GM18520 (cell line): ENCODE measurements at regions not wholly inside any gene's neighbourhood (a gene's known extent, or its start where the extent isn't known, plus 50 kb on each side); places are given as distances from the start of the nearest gene placed in this dataset.
"Not testable (repeated sequence)": the region's sequence is repeated elsewhere in the genome, so short reads cannot be mapped to it uniquely, and the experiment has no call there.

Experiments used
- ATAC-seq: cut with Tn5 transposase; IDR thresholded peaks from one replicate; pipeline ENCODE4 v1.9.1; 2021; ENCODE audit not compliant: unreplicated experiment

GRCh38 chrX:76996641-76997040, 450.5 kb upstream of the FGF16 start:
- no peak for ATAC-seq

DNA sequence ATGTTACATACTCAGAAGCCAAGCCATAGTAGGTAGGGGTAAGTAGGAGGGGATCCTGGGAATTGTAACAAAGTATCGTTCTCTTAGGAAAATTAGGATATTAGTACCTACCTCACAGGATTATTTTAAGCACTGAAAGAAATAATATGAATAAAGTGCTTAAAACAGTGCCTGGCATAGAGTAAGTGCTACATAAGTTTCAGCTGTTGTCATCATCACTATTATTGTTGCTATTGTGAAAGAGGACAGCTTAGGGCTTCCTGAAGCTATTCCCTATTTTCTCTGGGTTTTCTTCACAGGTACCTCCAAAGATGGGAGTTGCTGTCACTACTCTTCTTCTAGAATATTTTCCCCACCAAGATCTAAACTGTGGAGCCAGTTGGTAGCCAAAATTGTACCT, 443.7 kb upstream of the FGF16 start:
- no peak for ATAC-seq

- no peak for ATAC-seq
Observed at GRCh38 chrX:77003956-77004355, 443.2 kb upstream of the FGF16 start.

DNA sequence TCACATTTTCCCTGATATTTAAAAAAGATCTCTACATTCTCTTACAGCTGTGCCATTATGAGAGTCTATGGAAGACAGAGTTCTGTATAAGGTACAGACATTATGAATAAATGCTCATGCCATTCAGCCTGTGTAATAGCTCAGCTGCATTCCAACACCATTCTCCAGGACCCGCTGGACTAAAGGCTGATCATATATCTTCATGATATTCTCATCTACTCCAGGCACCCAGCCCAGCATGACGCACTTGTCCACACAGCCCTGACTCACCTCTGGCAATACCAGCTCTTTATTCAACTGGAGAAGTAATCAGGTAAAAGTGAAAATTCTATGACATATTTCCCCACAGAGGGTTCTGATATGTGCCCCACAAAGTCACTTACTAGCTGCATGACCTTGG, 437.5 kb upstream of the FGF16 start:
- no peak for ATAC-seq

DNA sequence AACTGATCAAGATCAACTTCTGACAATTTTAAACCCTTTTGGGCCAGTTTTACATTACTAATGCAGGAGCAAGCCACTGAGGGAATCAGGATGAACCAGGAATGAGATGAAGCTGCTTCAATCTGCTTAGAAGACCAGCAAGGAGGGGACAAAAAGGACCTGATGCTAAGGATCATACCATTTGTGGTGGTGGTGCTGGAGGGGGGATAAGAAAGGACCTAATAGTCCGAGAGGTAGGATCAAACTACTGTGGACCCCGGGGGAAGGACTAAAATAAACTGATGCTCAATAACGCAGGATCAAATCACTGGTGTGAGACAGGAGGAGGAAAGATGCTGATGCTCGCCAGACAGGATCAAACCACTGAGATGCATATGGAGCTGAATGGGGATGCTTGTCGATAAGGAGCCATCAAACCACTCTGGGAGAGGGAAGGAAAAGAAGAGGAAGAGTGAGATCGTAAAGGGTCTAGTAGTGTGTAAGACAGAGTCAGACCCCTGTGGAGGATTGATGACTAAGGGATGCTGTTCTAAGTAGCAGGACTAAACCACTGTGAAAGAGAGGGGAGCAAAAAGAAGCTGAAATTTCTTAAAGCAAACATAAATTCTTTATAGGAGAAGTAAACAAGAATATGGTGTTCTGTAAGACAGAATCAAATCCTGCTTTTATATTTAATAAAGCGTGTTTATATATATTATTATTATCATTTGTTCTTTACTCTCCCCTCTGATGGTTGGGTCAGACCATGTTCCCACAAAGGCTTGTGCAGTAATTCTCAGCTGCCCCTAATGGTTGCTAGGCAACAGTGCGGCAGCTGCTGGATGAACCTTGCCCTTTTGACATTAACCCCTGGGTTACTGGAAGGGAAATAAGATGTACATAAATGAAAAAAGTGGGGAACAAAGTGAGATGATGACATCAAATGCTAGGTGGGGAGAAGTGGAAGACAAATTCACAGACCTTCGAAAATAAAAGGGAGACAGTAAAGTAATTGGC, 432.5 kb upstream of the FGF16 start:
- no peak for ATAC-seq

GRCh38 chrX:77017093-77017492, 430.1 kb upstream of the FGF16 start:
- ATAC-seq: no peak

- ATAC-seq: not testable (repeated sequence)
Observed at GRCh38 chrX:77046180-77046810, 400.9 kb upstream of the FGF16 start.

- ATAC-seq: no peak
Observed at GRCh38 chrX:77060572-77060971, 386.6 kb upstream of the FGF16 start.

- no peak for ATAC-seq
Observed at GRCh38 chrX:77061022-77061421, 386.2 kb upstream of the FGF16 start.

- no peak for ATAC-seq
Observed at GRCh38 chrX:77061545-77061944, 385.6 kb upstream of the FGF16 start.

- ATAC-seq: no peak
Observed at GRCh38 chrX:77065896-77066295, 381.3 kb upstream of the FGF16 start.

GRCh38 chrX:77070202-77070918, 376.8 kb upstream of the FGF16 start:
- no peak for ATAC-seq

GRCh38 chrX:77076896-77077295, 370.3 kb upstream of the FGF16 start:
- no peak for ATAC-seq

DNA sequence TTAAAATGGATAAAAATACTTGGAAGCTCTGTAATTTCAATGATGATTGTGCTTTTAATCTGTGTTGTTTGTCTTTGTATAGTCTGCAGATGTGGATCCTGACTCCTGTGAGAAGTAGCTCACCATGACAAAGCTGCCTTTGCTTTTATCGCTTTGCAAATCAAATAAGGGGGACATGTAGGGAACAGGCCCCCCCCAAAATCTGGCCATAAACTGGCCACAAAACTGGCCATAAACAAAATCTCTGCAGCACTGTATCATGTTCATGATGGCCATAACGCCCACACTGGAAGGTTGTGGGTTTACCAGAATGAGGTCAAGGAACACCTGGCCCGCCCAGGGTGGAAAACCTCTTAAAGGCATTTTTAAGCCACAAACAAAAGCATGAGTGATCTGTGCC, 366.0 kb upstream of the FGF16 start:
- not testable (repeated sequence) for ATAC-seq

- no peak for ATAC-seq
Observed at GRCh38 chrX:77085372-77085771, 361.8 kb upstream of the FGF16 start.

DNA sequence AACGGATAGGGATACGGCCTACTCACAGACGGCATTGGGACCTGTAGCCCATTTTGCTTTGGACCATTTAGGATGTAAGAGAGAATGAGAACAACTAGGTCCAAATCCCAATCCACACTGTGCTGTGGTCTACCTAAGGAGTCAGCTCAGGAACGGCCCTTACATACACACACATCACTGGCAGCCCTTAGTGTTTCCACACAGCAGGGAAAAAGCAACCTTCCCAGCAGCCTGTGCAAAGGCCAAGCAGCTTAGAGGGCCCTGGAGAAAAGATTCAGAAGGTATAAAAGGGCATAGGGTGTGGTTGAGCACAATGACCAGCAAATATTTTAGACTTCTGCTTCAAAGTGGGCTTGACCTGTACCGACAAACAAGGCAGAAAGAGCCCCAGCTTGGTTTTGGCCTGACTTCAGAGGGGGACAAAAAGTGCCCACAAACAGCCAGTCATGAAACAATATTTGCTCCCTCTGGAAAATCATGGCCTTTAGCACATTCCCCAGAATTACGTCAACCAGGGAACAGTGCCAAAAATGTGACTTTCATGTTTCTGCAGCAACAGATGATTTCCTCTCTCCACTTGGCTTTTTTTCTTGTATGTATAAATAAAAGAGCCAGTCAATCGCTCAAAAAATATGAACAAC, 359.5 kb upstream of the FGF16 start:
- ATAC-seq: no peak

GRCh38 chrX:77088233-77088632, 359.0 kb upstream of the FGF16 start:
- no peak for ATAC-seq

DNA sequence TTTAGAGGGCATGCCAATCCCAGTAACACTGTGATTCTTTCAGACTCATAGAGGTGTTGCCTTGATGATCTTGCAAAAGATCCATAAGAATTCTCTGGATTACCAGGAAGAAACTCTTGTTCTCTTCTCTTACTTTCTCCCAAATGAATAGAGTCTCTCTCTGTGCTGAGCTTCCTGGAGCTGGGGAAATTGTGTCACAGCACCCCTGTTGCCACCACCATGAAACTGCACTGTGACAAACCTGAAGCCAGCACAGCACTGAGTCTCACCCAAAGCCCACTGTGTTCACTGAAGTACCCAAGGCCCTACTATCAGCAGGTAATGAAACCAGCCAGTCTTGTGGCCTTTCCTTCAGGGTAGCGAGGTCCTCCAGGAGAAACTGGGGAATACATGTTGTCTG, 332.7 kb upstream of the FGF16 start:
- no peak for ATAC-seq

GRCh38 chrX:77118686-77119085, 328.5 kb upstream of the FGF16 start:
- ATAC-seq: peak; percentile 89

GRCh38 chrX:77119706-77120105, 327.5 kb upstream of the FGF16 start:
- ATAC-seq: no peak

DNA sequence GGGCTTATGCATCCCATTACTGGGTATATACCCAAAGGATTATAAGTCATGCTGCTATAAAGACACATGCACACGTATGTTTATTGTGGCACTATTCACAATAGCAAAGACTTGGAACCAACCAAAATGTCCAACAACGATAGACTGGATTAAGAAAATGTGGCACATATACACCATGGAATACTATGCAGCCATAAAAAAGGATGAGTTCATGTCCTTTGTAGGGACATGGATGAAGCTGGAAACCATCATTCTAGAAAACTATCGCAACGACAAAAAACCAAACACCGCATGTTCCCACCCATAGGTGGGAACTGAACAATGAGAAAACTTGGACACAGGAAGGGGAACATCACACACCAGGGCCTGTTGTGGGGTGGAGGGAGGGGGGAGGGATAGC, 323.3 kb upstream of the FGF16 start:
- ATAC-seq: not testable (repeated sequence)
